H1 (cell line): ENCODE measurements at regions not wholly inside any gene's neighbourhood (a gene's known extent, or its start where the extent isn't known, plus 50 kb on each side); places are given as distances from the start of the nearest gene placed in this dataset.

Experiments
- CTCF ChIA-PET: fragments of 300-600 bp; sonication (Branson Sonifier 250); formaldehyde crosslinking; loops from one replicate; lab custom pipeline; 2021; ENCODE audit not compliant: partially characterized antibody; lab: Charles Lee
- POLR2A ChIA-PET: fragments of 300-600 bp; sonication (Branson Sonifier 250); formaldehyde crosslinking; loops from one replicate; lab custom pipeline; 2021; ENCODE audit warnings: inconsistent platforms; ENCODE audit not compliant: partially characterized antibody; lab: Charles Lee
- DNase-seq, 2 experiments: peaks; one replicate each; pipeline versions ENCODE4 v3.0.0 to v3.0.0-alpha.2; 2010 to 2022; ENCODE audit warnings: low spot score in 2 of 2, low read depth in 1 of 2, mixed read lengths in 1 of 2
- FAIRE-seq: peaks from 2 replicates; lab custom pipeline; 2011; peaks lifted over from hg19 to GRCh38; lab: Jason Lieb, UNC
- H2AFZ ChIP-seq: 2 replicates; pipeline ENCODE4 v1.8.1; 2012; ENCODE audit warnings: low read length, inconsistent platforms
- H2AK5ac ChIP-seq: 2 replicates; pipeline ENCODE4 v1.6.1; 2013; ENCODE audit warnings: low read depth, low read length
- H2BK120ac ChIP-seq: replicated peaks from 2 replicates; pipeline ENCODE3; 2013; ENCODE audit warnings: low read depth, low read length, inconsistent platforms
- H2BK12ac ChIP-seq: 2 replicates; pipeline ENCODE4 v1.6.1; 2013; ENCODE audit warnings: low read depth, low read length
- H2BK15ac ChIP-seq: 2 replicates; pipeline ENCODE4 v1.6.1; 2013; ENCODE audit warnings: low read length
- H2BK20ac ChIP-seq: 2 replicates; pipeline ENCODE4 v1.6.1; 2013; ENCODE audit warnings: low read length
- H2BK5ac ChIP-seq: 2 replicates; pipeline ENCODE4 v1.6.1; 2013; ENCODE audit warnings: low read depth, low read length
- H3K14ac ChIP-seq: 2 replicates; pipeline ENCODE4 v1.6.1; 2013; ENCODE audit warnings: inconsistent platforms; ENCODE audit not compliant: insufficient read length
- H3K18ac ChIP-seq: 2 replicates; pipeline ENCODE4 v1.6.1; 2013; ENCODE audit warnings: low read length; ENCODE audit errors: extremely low read depth
- H3K23ac ChIP-seq: 2 replicates; pipeline ENCODE4 v1.6.1; 2013; ENCODE audit warnings: inconsistent platforms; ENCODE audit not compliant: insufficient read length
- H3K23me2 ChIP-seq: 2 replicates; pipeline ENCODE4 v1.6.1; 2013; ENCODE audit warnings: low read depth, low read length
- H3K27ac ChIP-seq: 2 replicates; pipeline ENCODE4 v1.6.1; 2011; ENCODE audit warnings: low read depth, low read length, inconsistent platforms
- H3K27me3 ChIP-seq, 4 experiments: replicated peaks in 1 of 4; 1 replicate in 1 of 4; 2 replicates in 3 of 4; pipeline versions ENCODE4 v1.6.1 to v1.8.1; 2011 to 2013; ENCODE audit warnings: low read length in 3 of 4, mild to moderate bottlenecking in 3 of 4, inconsistent platforms in 2 of 4, mixed read lengths in 2 of 4, moderate library complexity in 1 of 4; ENCODE audit not compliant: control insufficient read depth in 3 of 4, insufficient read depth in 3 of 4; ENCODE audit errors: extremely low read depth in 1 of 4
- H3K36me3 ChIP-seq, 4 experiments: 2 replicates each; pipeline versions ENCODE4 v1.6.1 to v1.8.1; 2011 to 2013; ENCODE audit warnings: mild to moderate bottlenecking in 4 of 4, low read length in 3 of 4, moderate library complexity in 2 of 4, control low read depth in 1 of 4, inconsistent platforms in 1 of 4; ENCODE audit not compliant: insufficient read depth in 4 of 4, control insufficient read depth in 2 of 4
- H3K4ac ChIP-seq: replicated peaks from 2 replicates; pipeline ENCODE3; 2013; ENCODE audit warnings: low read length, low read depth, mixed read lengths, inconsistent platforms; ENCODE audit not compliant: insufficient read length
- H3K4me1 ChIP-seq, 4 experiments: replicated peaks in 1 of 4; 1 replicate in 1 of 4; 2 replicates in 3 of 4; pipeline versions ENCODE4 v1.6.1 to v1.8.1; 2011 to 2013; ENCODE audit warnings: low read length in 3 of 4, inconsistent platforms in 2 of 4, mixed read lengths in 1 of 4; ENCODE audit not compliant: insufficient read depth in 4 of 4, control insufficient read depth in 3 of 4
- H3K4me2 ChIP-seq, 2 experiments: 2 replicates each; pipeline versions ENCODE4 v1.6.1 to v1.8.1; 2011 to 2013; ENCODE audit warnings: low read depth in 2 of 2, low read length in 2 of 2, control low read depth in 1 of 2, inconsistent platforms in 1 of 2, mild to moderate bottlenecking in 1 of 2; ENCODE audit not compliant: insufficient read depth in 1 of 2
- H3K4me3 ChIP-seq, 4 experiments: fragments of 200-600, 300-600 bp in 1 of 4; sonication (generic), shearing (Covaris generic), sonication (Bioruptor Twin) in 1 of 4; 2 replicates each; pipeline versions ENCODE4 v1.5.1 to v1.8.1; 2011 to 2016; ENCODE audit warnings: low read length in 4 of 4, low read depth in 3 of 4, control low read depth in 2 of 4, inconsistent platforms in 2 of 4, mild to moderate bottlenecking in 2 of 4, mixed read lengths in 1 of 4, moderate library complexity in 1 of 4; ENCODE audit not compliant: insufficient read depth in 2 of 4; ENCODE audit errors: extremely low read depth in 1 of 4
- H3K56ac ChIP-seq: replicated peaks from 2 replicates; pipeline ENCODE3; 2013; ENCODE audit warnings: low read depth, mild to moderate bottlenecking, mixed read lengths, low read length, inconsistent platforms; ENCODE audit not compliant: insufficient read length
- H3K79me1 ChIP-seq: 2 replicates; pipeline ENCODE4 v1.6.1; 2013; ENCODE audit warnings: low read depth, low read length, control low read depth
- H3K79me2 ChIP-seq, 2 experiments: 2 replicates each; pipeline versions ENCODE4 v1.6.1 to v1.8.1; 2012 to 2013; ENCODE audit warnings: low read length in 2 of 2, mild to moderate bottlenecking in 2 of 2, inconsistent platforms in 1 of 2; ENCODE audit not compliant: insufficient read depth in 2 of 2, control insufficient read depth in 1 of 2
- H3K9ac ChIP-seq, 4 experiments: replicated peaks in 1 of 4; 1 replicate in 1 of 4; 2 replicates in 3 of 4; pipeline versions ENCODE4 v1.6.1 to v1.8.1; 2011 to 2013; ENCODE audit warnings: low read depth in 3 of 4, low read length in 3 of 4, control low read depth in 2 of 4, mild to moderate bottlenecking in 2 of 4, moderate library complexity in 2 of 4, inconsistent platforms in 1 of 4; ENCODE audit errors: extremely low read depth in 1 of 4
- H3K9me3 ChIP-seq, 2 experiments: 2 replicates each; pipeline versions ENCODE4 v1.6.1 to v1.8.1; 2012 to 2013; ENCODE audit warnings: mild to moderate bottlenecking in 2 of 2, moderate library complexity in 2 of 2, control low read depth in 1 of 2, inconsistent platforms in 1 of 2, low read depth in 1 of 2, low read length in 1 of 2, mixed read lengths in 1 of 2; ENCODE audit not compliant: insufficient read depth in 2 of 2
- H4K20me1 ChIP-seq, 2 experiments: replicated peaks in 1 of 2; 2 replicates each; pipeline versions ENCODE3 to v1.8.1; 2011 to 2013; ENCODE audit warnings: inconsistent platforms in 2 of 2, low read length in 2 of 2, mild to moderate bottlenecking in 1 of 2; ENCODE audit not compliant: insufficient read depth in 2 of 2, control insufficient read depth in 1 of 2
- H4K5ac ChIP-seq: 2 replicates; pipeline ENCODE4 v1.6.1; 2013; ENCODE audit warnings: low read length, low read depth, mixed read lengths, inconsistent platforms; ENCODE audit not compliant: insufficient read length
- H4K8ac ChIP-seq: 2 replicates; pipeline ENCODE4 v1.8.0; 2013; ENCODE audit warnings: mild to moderate bottlenecking, moderate library complexity, low read length, inconsistent platforms; ENCODE audit not compliant: insufficient read depth; ENCODE audit errors: extremely low read depth
- H4K91ac ChIP-seq: replicated peaks from 2 replicates; pipeline ENCODE3; 2013; ENCODE audit warnings: low read length, mixed read lengths, inconsistent platforms; ENCODE audit not compliant: insufficient read length
- ATF2 ChIP-seq: IDR thresholded peaks from 2 replicates; pipeline ENCODE4 v1.6.1; 2012; ENCODE audit warnings: low read length, inconsistent platforms
- BCL11A ChIP-seq, 2 experiments: IDR thresholded peaks; one replicate each; pipeline ENCODE4 v1.6.1; 2011; ENCODE audit warnings: low read depth in 2 of 2, low read length in 2 of 2, mild to moderate bottlenecking in 2 of 2
- CHD1 ChIP-seq: IDR thresholded peaks from 2 replicates; pipeline ENCODE4 v1.6.1; 2012; ENCODE audit warnings: low read depth, low read length, improper control_type of control experiment
- CTCF ChIP-seq, 3 experiments: IDR thresholded peaks; 1 replicate in 2 of 3; 2 replicates in 1 of 3; pipeline versions ENCODE4 v1.5.1 to v1.6.1; 2011; ENCODE audit warnings: low read length in 3 of 3, mild to moderate bottlenecking in 3 of 3, inconsistent platforms in 2 of 3, low read depth in 1 of 3, moderate library complexity in 1 of 3; ENCODE audit not compliant: insufficient read depth in 1 of 3; ENCODE audit errors: control extremely low read depth in 1 of 3
- E2F6 ChIP-seq: IDR thresholded peaks from 2 replicates; pipeline ENCODE4 v1.6.1; 2012; ENCODE audit warnings: inconsistent platforms
- KDM1A ChIP-seq: fragments of 200-600, 300-600 bp; sonication (generic); IDR thresholded peaks from 2 replicates; pipeline ENCODE4 v1.7.1; 2016; ENCODE audit warnings: mild to moderate bottlenecking, low read length, borderline replicate concordance
- POLR2AphosphoS5 ChIP-seq: IDR thresholded peaks from 2 replicates; pipeline ENCODE4 v1.6.1; 2011; ENCODE audit warnings: low read depth, low read length
- USF2 ChIP-seq: IDR thresholded peaks from 2 replicates; pipeline ENCODE4 v1.6.1; 2011; ENCODE audit warnings: low read length, improper control_type of control experiment
- WGBS, 2 experiments: shearing (Covaris generic) in 1 of 2; methylation state at CpG; one replicate each; pipeline versions ENCODE4 v1.1.6 to v1.1.7; 2013 to 2015; ENCODE audit warnings: low lambda C conversion rate in 2 of 2, mixed read lengths in 2 of 2, inconsistent platforms in 1 of 2, low coverage in 1 of 2, missing lambda C conversion rate in 1 of 2; ENCODE audit not compliant: insufficient replicate concordance in 2 of 2, insufficient coverage in 1 of 2, insufficient read length in 1 of 2; ENCODE audit errors: extremely low coverage in 1 of 2, missing lambda C conversion rate in 1 of 2; 5-methylcytosine and 5-hydroxymethylcytosine counted together

GRCh38 chr9:87801013-87801412 lies 75.1 kb downstream of the CTSL start:
- Histone ChIP-seq H3K56ac (no peak overlapping the region), H3K36me3 (no peaks in the 10 kb centered on the region), H3K27ac (no peak overlapping the region), H2BK120ac (no peak overlapping the region), H2AK5ac (no peak overlapping the region), H3K79me1 (no peaks in the 10 kb centered on the region), H3K27me3 (no peaks in the 10 kb centered on the region), H3K4ac (no peak overlapping the region), H3K4me1 (no peaks in the 10 kb centered on the region), H3K4me3 (no peak overlapping the region), H2BK15ac (no peak overlapping the region), H3K23me2 (no peaks in the 10 kb centered on the region), H2BK12ac (no peak overlapping the region), H3K18ac (no peak overlapping the region), H2BK5ac (no peak overlapping the region), H2BK20ac (no peak overlapping the region), H4K8ac (no peak overlapping the region), H4K20me1 (no peaks in the 10 kb centered on the region), H3K14ac (no peak overlapping the region), H4K5ac (no peak overlapping the region), H4K91ac (no peak overlapping the region), H2AFZ (no peak overlapping the region), H3K23ac (no peak overlapping the region), H3K9me3 (no peaks in the 10 kb centered on the region), H3K4me2 (no peak overlapping the region), H3K79me2 (no peaks in the 10 kb centered on the region), H3K9ac (no peak overlapping the region)
- no peak for DNase-seq
- POLR2A ChIA-PET = no interaction called here
- no peak for FAIRE-seq
- WGBS, 2 experiments = 95% methylated on average over 4 of the region's 4 CpGs; no CpG with 5 or more reads in 1 of the 2 experiments
- CTCF ChIA-PET = interaction anchor here (0.7 to 3.4 kb wide), 5 partner anchors 11 to 438 kb away, joined by 3 to 18 read pairs (median 8); no protein-coding TSS in a partner anchor
- TF ChIP-seq POLR2AphosphoS5 (no peak), CHD1 (no peak), ATF2 (no peak), E2F6 (no peak), CTCF (IDR thresholded peaks at IDR 0.05; ENCODE audit: control extremely low read depth in 1 of 3, insufficient read depth in 1 of 3, low read depth in 1 of 3, low read length in 3 of 3) (no peak), KDM1A (no peak), BCL11A (IDR thresholded peaks at IDR 0.05; ENCODE audit: low read depth in 2 of 2, low read length in 2 of 2) (no peak), USF2 (no peak)
